IMR-90 (cell line): ENCODE measurements at regions not wholly inside any gene's neighbourhood (a gene's known extent, or its start where the extent isn't known, plus 50 kb on each side); places are given as distances from the start of the nearest gene placed in this dataset.

ENCODE experiments used
- ATAC-seq: fragments of 200-7000 bp; cut with Tn5 transposase; 2 replicates; pipeline ENCODE4 v1.9.1; 2020; ENCODE audit warnings: low read depth, mild to moderate bottlenecking, moderate library complexity
- BruUV-seq: library from RNA; stranded (reverse); fragments of 400-500 nt; replicated peaks from 2 replicates; lab custom pipeline; 2021; lab: Mats Ljungman, UMichigan
- CTCF ChIA-PET: fragments of 300-600 bp; formaldehyde crosslinking; extraction: SDS; loops from one replicate; lab custom pipeline; 2021; ENCODE audit warnings: antibody characterized with exemption; lab: Yijun Ruan, JAX
- POLR2A ChIA-PET: fragments of 300-600 bp; sonication (Branson Sonifier 250); formaldehyde crosslinking; loops from one replicate; lab custom pipeline; 2022; ENCODE audit warnings: antibody characterized with exemption; ENCODE audit not compliant: unreplicated experiment; lab: Charles Lee
- DNase-seq: peaks from one replicate; pipeline ENCODE4 v3.0.0; 2013
- H2AFZ ChIP-seq: replicated peaks from 2 replicates; pipeline ENCODE3; 2013; ENCODE audit warnings: low read length, mild to moderate bottlenecking; ENCODE audit not compliant: poor library complexity
- H2AK5ac ChIP-seq: 2 replicates; pipeline ENCODE4 v1.6.1; 2013; ENCODE audit warnings: low read depth, low read length, inconsistent platforms
- H2AK9ac ChIP-seq: replicated peaks from 2 replicates; pipeline ENCODE3; 2013; ENCODE audit warnings: mild to moderate bottlenecking, low read depth, low read length, moderate library complexity; ENCODE audit not compliant: poor library complexity
- H2BK120ac ChIP-seq: 2 replicates; pipeline ENCODE4 v1.6.1; 2013; ENCODE audit warnings: low read depth, low read length, inconsistent platforms
- H2BK15ac ChIP-seq: 3 replicates; pipeline ENCODE4 v1.6.1; 2013; ENCODE audit warnings: low read depth, low read length, inconsistent platforms
- H2BK20ac ChIP-seq: 2 replicates; pipeline ENCODE4 v1.6.1; 2013; ENCODE audit warnings: low read depth, mild to moderate bottlenecking, inconsistent platforms, low read length, moderate library complexity
- H2BK5ac ChIP-seq: 2 replicates; pipeline ENCODE4 v1.6.1; 2013; ENCODE audit warnings: mild to moderate bottlenecking, low read depth, low read length, inconsistent platforms; ENCODE audit not compliant: poor library complexity, severe bottlenecking
- H3K14ac ChIP-seq: replicated peaks from 2 replicates; pipeline ENCODE4 v1.6.1; 2013; ENCODE audit warnings: low read depth, low read length, inconsistent platforms
- H3K18ac ChIP-seq: 2 replicates; pipeline ENCODE4 v1.6.1; 2013; ENCODE audit warnings: low read depth, low read length, control low read depth
- H3K23ac ChIP-seq: 2 replicates; pipeline ENCODE4 v1.6.1; 2013; ENCODE audit warnings: low read depth, low read length, inconsistent platforms
- H3K27ac ChIP-seq: 2 replicates; pipeline ENCODE4 v1.5.1; 2013; ENCODE audit warnings: mild to moderate bottlenecking, control low read depth, low read length; ENCODE audit not compliant: insufficient read depth
- H3K27me3 ChIP-seq: 2 replicates; pipeline ENCODE4 v1.6.1; 2013; ENCODE audit warnings: low read length; ENCODE audit not compliant: control insufficient read depth, insufficient read depth
- H3K36me3 ChIP-seq: 2 replicates; pipeline ENCODE4 v1.6.1; 2013; ENCODE audit warnings: low read length, mixed read lengths; ENCODE audit not compliant: control insufficient read depth, insufficient read depth
- H3K4ac ChIP-seq: 2 replicates; pipeline ENCODE4 v1.6.1; 2013; ENCODE audit warnings: low read depth, low read length, inconsistent platforms
- H3K4me1 ChIP-seq: 2 replicates; pipeline ENCODE4 v1.6.1; 2013; ENCODE audit warnings: low read length, mixed read lengths; ENCODE audit not compliant: control insufficient read depth, insufficient read depth
- H3K4me2 ChIP-seq: 2 replicates; pipeline ENCODE4 v1.6.1; 2013; ENCODE audit warnings: low read depth, mild to moderate bottlenecking, control low read depth, low read length, moderate library complexity
- H3K4me3 ChIP-seq: 2 replicates; pipeline ENCODE4 v1.5.1; 2013; ENCODE audit warnings: low read depth, mild to moderate bottlenecking, control low read depth, low read length, moderate library complexity; ENCODE audit not compliant: insufficient read depth
- H3K56ac ChIP-seq: 2 replicates; pipeline ENCODE4 v1.6.1; 2013; ENCODE audit warnings: low read length, inconsistent platforms; ENCODE audit not compliant: insufficient read depth; ENCODE audit errors: extremely low read depth
- H3K79me1 ChIP-seq, 2 experiments: 2 replicates each; pipeline ENCODE4 v1.6.1; 2013; ENCODE audit warnings: low read length in 2 of 2, inconsistent platforms in 1 of 2, low read depth in 1 of 2
- H3K9ac ChIP-seq: 2 replicates; pipeline ENCODE4 v1.6.1; 2013; ENCODE audit warnings: low read depth, low read length, control low read depth
- H3K9me1 ChIP-seq: 2 replicates; pipeline ENCODE4 v1.6.1; 2013; ENCODE audit warnings: low read length, inconsistent platforms; ENCODE audit not compliant: insufficient read depth
- H3K9me3 ChIP-seq: 2 replicates; pipeline ENCODE4 v1.6.1; 2013; ENCODE audit warnings: low read length; ENCODE audit not compliant: control insufficient read depth, insufficient read depth
- H4K20me1 ChIP-seq: 2 replicates; pipeline ENCODE4 v1.6.1; 2013; ENCODE audit warnings: low read length, inconsistent platforms; ENCODE audit not compliant: insufficient read depth
- H4K5ac ChIP-seq: 2 replicates; pipeline ENCODE4 v1.6.1; 2013; ENCODE audit warnings: mild to moderate bottlenecking, low read depth, low read length, control low read depth
- H4K8ac ChIP-seq, 2 experiments: 2 replicates each; pipeline ENCODE4 v1.6.1; 2013; ENCODE audit warnings: low read depth in 2 of 2, low read length in 2 of 2, control low read depth in 1 of 2, inconsistent platforms in 1 of 2
- H4K91ac ChIP-seq: 2 replicates; pipeline ENCODE4 v1.6.1; 2013; ENCODE audit warnings: low read depth, low read length, inconsistent platforms; ENCODE audit not compliant: insufficient read depth
- FOS ChIP-seq: fragments of 150-350 bp; IDR thresholded peaks from 2 replicates; pipeline ENCODE4 v1.6.1; 2016; ENCODE audit warnings: low read depth, low read length
- WGBS, 2 experiments: methylation state at CpG; one replicate each; pipeline versions ENCODE4 v1.1.5 to v1.1.7; 2013; ENCODE audit warnings: missing lambda C conversion rate in 2 of 2; ENCODE audit not compliant: insufficient read length in 1 of 2; ENCODE audit errors: extremely low coverage in 2 of 2; 5-methylcytosine and 5-hydroxymethylcytosine counted together
- dilution Hi-C: fragments of 300-500 bp; cut with HindIII; formaldehyde crosslinking; loops from one replicate; pipeline ENCODE4 v1.14.3; 2018; ENCODE audit warnings: low sequenced_read_pairs; ENCODE audit not compliant: unreplicated experiment
- in situ Hi-C: fragments of 300-500 bp; cut with MboI; formaldehyde crosslinking; loops from 3 replicates; pipeline ENCODE4 v1.14.3; 2019; ENCODE audit warnings: low sequenced_read_pairs, inconsistent platforms, mixed read lengths
- intact Hi-C: fragments of 100-400 bp; cut with micrococcal nuclease; formaldehyde crosslinking; loops from 2 replicates; pipeline ENCODE4 v1.10.0; 2022

GRCh38 chr13:111485491-111486250 lies 165.2 kb downstream of the TEX29 start:
- no peak overlapping the region for H2AK5ac ChIP-seq
- WGBS, 2 experiments = 75% methylated on average over 12 of the region's 20 CpGs; no CpG with 5 or more reads in 1 of the 2 experiments
- CTCF ChIA-PET = no interaction called here

More at GRCh38 chr13:111485491-111486250, 165.2 kb downstream of the TEX29 start:
- Histone ChIP-seq H3K56ac (no peak overlapping the region), H3K23ac (no peak overlapping the region), H2BK15ac (no peak overlapping the region), H3K4me2 (no peak overlapping the region), H2BK20ac (no peak overlapping the region), H2AFZ (no peak overlapping the region), H2BK120ac (no peak overlapping the region), H4K8ac (no peak overlapping the region), H3K4me1 (no peaks in the 10 kb centered on the region), H3K27ac (no peak overlapping the region), H4K5ac (no peak overlapping the region), H3K79me1 (no peaks in the 10 kb centered on the region), H3K4ac (no peak overlapping the region), H3K36me3 (no peaks in the 10 kb centered on the region), H3K27me3 (no peaks in the 10 kb centered on the region), H3K9ac (no peak overlapping the region), H4K20me1 (no peaks in the 10 kb centered on the region), H3K4me3 (no peak overlapping the region), H3K18ac (no peak overlapping the region), H2BK5ac (no peak overlapping the region), H4K91ac (no peak overlapping the region), H3K9me3 (peaks cover 33% of the 10 kb centered on the region), H2AK9ac (no peak overlapping the region), H3K9me1 (no peaks in the 10 kb centered on the region), H3K14ac (no peak overlapping the region)
- POLR2A ChIA-PET = no interaction called here
- no peak for TF ChIP-seq FOS
- ATAC-seq (no peak), DNase-seq (no peak)
- BruUV-seq = no TSS peak
- in situ Hi-C loops (no loop called here), dilution Hi-C loops (no loop called here), intact Hi-C loops (no loop called here)
